HEK293 (cell line): ENCODE measurements at regions not wholly inside any gene's neighbourhood (a gene's known extent, or its start where the extent isn't known, plus 50 kb on each side); places are given as distances from the start of the nearest gene placed in this dataset.

Source experiments
- CTCF ChIA-PET: fragments of 350-600 bp; formaldehyde crosslinking; extraction: SDS; loops from one replicate; lab custom pipeline; 2021; ENCODE audit warnings: antibody characterized with exemption; lab: Yijun Ruan, JAX
- POLR2A ChIA-PET: fragments of 300-600 bp; formaldehyde crosslinking; extraction: SDS; loops from one replicate; lab custom pipeline; 2020; ENCODE audit warnings: antibody characterized with exemption, inconsistent platforms; lab: Yijun Ruan, JAX
- H3K27ac ChIP-seq: fragments of 200-500 bp; sonication (Bioruptor generic); 2 replicates; pipeline ENCODE4 v1.5.1; 2014; ENCODE audit warnings: low read depth, low read length, control low read depth, inconsistent platforms; ENCODE audit errors: extremely low read depth
- H3K36me3 ChIP-seq, 2 experiments: fragments of 200-500 bp in 1 of 2; sonication (Bioruptor generic) in 1 of 2; 1 replicate in 1 of 2; 2 replicates in 1 of 2; pipeline ENCODE4 v1.5.1; 2014 to 2017; ENCODE audit warnings: inconsistent platforms in 2 of 2, low read length in 2 of 2; ENCODE audit not compliant: control insufficient read depth in 2 of 2, insufficient read depth in 1 of 2
- H3K4me1 ChIP-seq: fragments of 200-500 bp; sonication (Bioruptor generic); 2 replicates; pipeline ENCODE4 v1.5.1; 2014; ENCODE audit warnings: mild to moderate bottlenecking, low read length, inconsistent platforms; ENCODE audit not compliant: control insufficient read depth, insufficient read depth
- H3K4me3 ChIP-seq: 2 replicates; pipeline ENCODE4 v1.5.1; 2011; ENCODE audit warnings: low read depth, mild to moderate bottlenecking, control low read depth, low read length, moderate library complexity
- H3K9me3 ChIP-seq: fragments of 200-500 bp; sonication (Bioruptor generic); 2 replicates; pipeline ENCODE4 v1.5.1; 2014; ENCODE audit warnings: low read depth, low read length, inconsistent platforms; ENCODE audit not compliant: control insufficient read depth, insufficient read depth
- BCL11A ChIP-seq: fragments of 450-650 bp; formaldehyde crosslinking; IDR thresholded peaks from 2 replicates; pipeline ENCODE4 v1.5.1; 2016; ENCODE audit warnings: low read depth, missing biosample characterization, missing genetic modification characterization
- BCL6B ChIP-seq: fragments of 450-650 bp; formaldehyde crosslinking; IDR thresholded peaks from 2 replicates; pipeline ENCODE4 v1.5.1; 2017; ENCODE audit warnings: missing biosample characterization, missing genetic modification characterization
- PRDM6 ChIP-seq: fragments of 450-650 bp; formaldehyde crosslinking; IDR thresholded peaks from 2 replicates; pipeline ENCODE4 v1.5.1; 2017; ENCODE audit warnings: missing biosample characterization, missing genetic modification characterization
- ZEB2 ChIP-seq: fragments of 450-650 bp; formaldehyde crosslinking; IDR thresholded peaks from 2 replicates; pipeline ENCODE4 v1.5.1; 2016; ENCODE audit warnings: missing biosample characterization, missing genetic modification characterization
- ZFP3 ChIP-seq: fragments of 450-650 bp; formaldehyde crosslinking; IDR thresholded peaks from 2 replicates; pipeline ENCODE4 v1.5.1; 2016; ENCODE audit warnings: low read depth, missing biosample characterization, missing genetic modification characterization
- ZNF132 ChIP-seq: fragments of 450-650 bp; formaldehyde crosslinking; IDR thresholded peaks from 2 replicates; pipeline ENCODE4 v1.5.1; 2017; ENCODE audit warnings: missing biosample characterization, missing genetic modification characterization, borderline replicate concordance
- ZNF146 ChIP-seq: fragments of 450-650 bp; formaldehyde crosslinking; IDR thresholded peaks from 2 replicates; pipeline ENCODE4 v1.5.1; 2016; ENCODE audit warnings: missing biosample characterization, missing genetic modification characterization
- ZNF184 ChIP-seq: fragments of 450-650 bp; IDR thresholded peaks from 2 replicates; pipeline ENCODE4 v1.5.1; 2018; ENCODE audit warnings: missing biosample characterization, mild to moderate bottlenecking, missing genetic modification characterization
- ZNF514 ChIP-seq: fragments of 450-650 bp; formaldehyde crosslinking; IDR thresholded peaks from 2 replicates; pipeline ENCODE4 v1.5.1; 2016; ENCODE audit warnings: missing biosample characterization, missing genetic modification characterization
- ZNF560 ChIP-seq: fragments of 450-650 bp; formaldehyde crosslinking; IDR thresholded peaks from 2 replicates; pipeline ENCODE4 v1.5.1; 2017; ENCODE audit warnings: missing biosample characterization, missing genetic modification characterization, borderline replicate concordance
- ZNF621 ChIP-seq: fragments of 450-650 bp; formaldehyde crosslinking; IDR thresholded peaks from 2 replicates; pipeline ENCODE4 v1.5.1; 2017; ENCODE audit warnings: missing biosample characterization, missing genetic modification characterization
- ZNF658 ChIP-seq: fragments of 450-650 bp; formaldehyde crosslinking; IDR thresholded peaks from 2 replicates; pipeline ENCODE4; 2016; ENCODE audit warnings: missing biosample characterization, missing genetic modification characterization
- ZNF660 ChIP-seq: fragments of 450-650 bp; IDR thresholded peaks from 2 replicates; pipeline ENCODE4 v1.5.1; 2018; ENCODE audit warnings: missing biosample characterization, mild to moderate bottlenecking, missing genetic modification characterization
- ZNF768 ChIP-seq: fragments of 450-650 bp; formaldehyde crosslinking; IDR thresholded peaks from 2 replicates; pipeline ENCODE4 v1.5.1; 2018; ENCODE audit warnings: missing biosample characterization, mild to moderate bottlenecking, missing genetic modification characterization
- TF ChIP-seq, protein P1 (sequence below): fragments of 450-650 bp; formaldehyde crosslinking; optimal IDR thresholded peaks from 2 replicates; pipeline ENCODE3; 2016; ENCODE audit warnings: missing biosample characterization, mild to moderate bottlenecking, missing genetic modification characterization
- TF ChIP-seq, protein P2 (sequence below): fragments of 450-650 bp; formaldehyde crosslinking; IDR thresholded peaks from 2 replicates; pipeline ENCODE4 v1.5.1; 2016; ENCODE audit warnings: missing biosample characterization, missing genetic modification characterization
- TF ChIP-seq, protein P3 (sequence below): fragments of 450-650 bp; formaldehyde crosslinking; IDR thresholded peaks from 2 replicates; pipeline ENCODE4 v1.5.1; 2016; ENCODE audit warnings: missing biosample characterization, missing genetic modification characterization, low read depth
- TF ChIP-seq, protein P4 (sequence below): fragments of 450-650 bp; IDR thresholded peaks from 2 replicates; pipeline ENCODE4 v1.5.1; 2018; ENCODE audit warnings: missing biosample characterization, missing genetic modification characterization

- no peak for TF ChIP-seq PRDM6 (tag by site-specific recombination)
- TF ChIP-seq, protein P1, sequence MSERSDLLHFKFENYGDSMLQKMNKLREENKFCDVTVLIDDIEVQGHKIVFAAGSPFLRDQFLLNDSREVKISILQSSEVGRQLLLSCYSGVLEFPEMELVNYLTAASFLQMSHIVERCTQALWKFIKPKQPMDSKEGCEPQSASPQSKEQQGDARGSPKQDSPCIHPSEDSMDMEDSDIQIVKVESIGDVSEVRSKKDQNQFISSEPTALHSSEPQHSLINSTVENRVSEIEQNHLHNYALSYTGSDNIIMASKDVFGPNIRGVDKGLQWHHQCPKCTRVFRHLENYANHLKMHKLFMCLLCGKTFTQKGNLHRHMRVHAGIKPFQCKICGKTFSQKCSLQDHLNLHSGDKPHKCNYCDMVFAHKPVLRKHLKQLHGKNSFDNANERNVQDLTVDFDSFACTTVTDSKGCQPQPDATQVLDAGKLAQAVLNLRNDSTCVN (tag by site-specific recombination), result no peak
- no peak for TF ChIP-seq ZNF768 (tag by site-specific recombination)
- no peak for TF ChIP-seq ZNF658 (tag by site-specific recombination)
- no peak for TF ChIP-seq ZNF184 (tag by site-specific recombination)
- no peak for TF ChIP-seq BCL11A
- TF ChIP-seq, all 188 proteins: peak for 0
Observed at GRCh38 chr11:69977951-69978350, 100.2 kb upstream of the ANO1 start (continued).

GRCh38 chr11:69978841-69979614 lies 99.1 kb upstream of the ANO1 start:
- no peak overlapping the region for H3K4me3 ChIP-seq
- no peak overlapping the region for H3K27ac ChIP-seq
- no peaks in the 10 kb centered on the region for H3K4me1 ChIP-seq
- TF ChIP-seq ZNF146 (tag by site-specific recombination) (no peak), BCL6B (tag by site-specific recombination) (no peak), PRDM6 (tag by site-specific recombination) (no peak), ZNF514 (tag by site-specific recombination) (no peak)
- TF ChIP-seq, protein P2, sequence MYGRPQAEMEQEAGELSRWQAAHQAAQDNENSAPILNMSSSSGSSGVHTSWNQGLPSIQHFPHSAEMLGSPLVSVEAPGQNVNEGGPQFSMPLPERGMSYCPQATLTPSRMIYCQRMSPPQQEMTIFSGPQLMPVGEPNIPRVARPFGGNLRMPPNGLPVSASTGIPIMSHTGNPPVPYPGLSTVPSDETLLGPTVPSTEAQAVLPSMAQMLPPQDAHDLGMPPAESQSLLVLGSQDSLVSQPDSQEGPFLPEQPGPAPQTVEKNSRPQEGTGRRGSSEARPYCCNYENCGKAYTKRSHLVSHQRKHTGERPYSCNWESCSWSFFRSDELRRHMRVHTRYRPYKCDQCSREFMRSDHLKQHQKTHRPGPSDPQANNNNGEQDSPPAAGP (tag by site-specific recombination), result no peak
- TF ChIP-seq, all 188 proteins: peak for 0
- ChIA-PET CTCF (interaction anchor here (0.9 kb wide), 1 partner anchor 29 kb away, joined by 3 read pairs; no protein-coding TSS in a partner anchor), POLR2A (no interaction called here)
- Histone ChIP-seq H3K36me3 (no peaks in the 10 kb centered on the region), H3K9me3 (no peaks in the 10 kb centered on the region)

GRCh38 chr11:69979632-69980031 lies 98.5 kb upstream of the ANO1 start:
- Histone ChIP-seq H3K9me3 (no peaks in the 10 kb centered on the region), H3K36me3 (no peaks in the 10 kb centered on the region), H3K4me3 (no peak overlapping the region), H3K27ac (no peak overlapping the region), H3K4me1 (no peaks in the 10 kb centered on the region)
- POLR2A ChIA-PET, result no interaction called here
- TF ChIP-seq ZFP3 (tag by site-specific recombination) (no peak), ZNF132 (no peak), ZNF560 (tag by site-specific recombination) (no peak), BCL6B (tag by site-specific recombination) (no peak), ZNF621 (tag by site-specific recombination) (no peak), ZEB2 (tag by site-specific recombination) (no peak), ZNF660 (tag by site-specific recombination) (no peak)
- TF ChIP-seq, protein P3, sequence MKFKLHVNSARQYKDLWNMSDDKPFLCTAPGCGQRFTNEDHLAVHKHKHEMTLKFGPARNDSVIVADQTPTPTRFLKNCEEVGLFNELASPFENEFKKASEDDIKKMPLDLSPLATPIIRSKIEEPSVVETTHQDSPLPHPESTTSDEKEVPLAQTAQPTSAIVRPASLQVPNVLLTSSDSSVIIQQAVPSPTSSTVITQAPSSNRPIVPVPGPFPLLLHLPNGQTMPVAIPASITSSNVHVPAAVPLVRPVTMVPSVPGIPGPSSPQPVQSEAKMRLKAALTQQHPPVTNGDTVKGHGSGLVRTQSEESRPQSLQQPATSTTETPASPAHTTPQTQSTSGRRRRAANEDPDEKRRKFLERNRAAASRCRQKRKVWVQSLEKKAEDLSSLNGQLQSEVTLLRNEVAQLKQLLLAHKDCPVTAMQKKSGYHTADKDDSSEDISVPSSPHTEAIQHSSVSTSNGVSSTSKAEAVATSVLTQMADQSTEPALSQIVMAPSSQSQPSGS (tag by site-specific recombination), result no peak
- TF ChIP-seq, protein P4, sequence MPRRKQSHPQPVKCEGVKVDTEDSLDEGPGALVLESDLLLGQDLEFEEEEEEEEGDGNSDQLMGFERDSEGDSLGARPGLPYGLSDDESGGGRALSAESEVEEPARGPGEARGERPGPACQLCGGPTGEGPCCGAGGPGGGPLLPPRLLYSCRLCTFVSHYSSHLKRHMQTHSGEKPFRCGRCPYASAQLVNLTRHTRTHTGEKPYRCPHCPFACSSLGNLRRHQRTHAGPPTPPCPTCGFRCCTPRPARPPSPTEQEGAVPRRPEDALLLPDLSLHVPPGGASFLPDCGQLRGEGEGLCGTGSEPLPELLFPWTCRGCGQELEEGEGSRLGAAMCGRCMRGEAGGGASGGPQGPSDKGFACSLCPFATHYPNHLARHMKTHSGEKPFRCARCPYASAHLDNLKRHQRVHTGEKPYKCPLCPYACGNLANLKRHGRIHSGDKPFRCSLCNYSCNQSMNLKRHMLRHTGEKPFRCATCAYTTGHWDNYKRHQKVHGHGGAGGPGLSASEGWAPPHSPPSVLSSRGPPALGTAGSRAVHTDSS (tag by site-specific recombination), result no peak
- CTCF ChIA-PET, result interaction anchor here (0.9 kb wide), 1 partner anchor 30 kb away, joined by 3 read pairs; no protein-coding TSS in a partner anchor
